RWPE1 (cell line): ENCODE measurements at regions not wholly inside any gene's neighbourhood (a gene's known extent, or its start where the extent isn't known, plus 50 kb on each side); places are given as distances from the start of the nearest gene placed in this dataset.

Experiments used
- CTCF ChIA-PET: fragments of 350-600 bp; sonication (Branson Sonifier 250); formaldehyde crosslinking; extraction: SDS; loops from one replicate; lab custom pipeline; 2021; lab: Yijun Ruan, JAX
- POLR2A ChIA-PET: fragments of 400-600 bp; formaldehyde crosslinking; extraction: SDS; loops from one replicate; lab custom pipeline; 2020; ENCODE audit warnings: antibody characterized with exemption; ENCODE audit not compliant: low non-redundant PET; lab: Yijun Ruan, JAX
- DNase-seq: peaks from one replicate; pipeline ENCODE4 v3.0.0; 2012; ENCODE audit warnings: low spot score
- H3K27ac ChIP-seq: fragments of 450-650 bp; 2 replicates; pipeline ENCODE4 v1.5.1; 2017
- CTCF ChIP-seq: fragments of 450-650 bp; conservative IDR thresholded peaks from 2 replicates; pipeline ENCODE4 v1.5.1; 2017; ENCODE audit warnings: low read depth, mild to moderate bottlenecking

- POLR2A ChIA-PET: no interaction called here
Observed at GRCh38 chr13:111906306-111906705, 160.6 kb upstream of the SOX1 start.

GRCh38 chr13:111906816-111907215 lies 160.1 kb upstream of the SOX1 start:
- DNase-seq: no peak
- ChIA-PET POLR2A (no interaction called here), CTCF (interaction anchor here (0.9 kb wide), 1 partner anchor 18 kb away, joined by 5 read pairs; no protein-coding TSS in a partner anchor)
- TF ChIP-seq CTCF: no peak
- H3K27ac ChIP-seq: no peak overlapping the region

More at GRCh38 chr13:111906306-111906705, 160.6 kb upstream of the SOX1 start:
- H3K27ac ChIP-seq: no peak overlapping the region
- CTCF ChIA-PET: interaction anchor here (0.9 kb wide), 1 partner anchor 17 kb away, joined by 5 read pairs; no protein-coding TSS in a partner anchor
- no peak for TF ChIP-seq CTCF
- DNase-seq: no peak

GRCh38 chr13:111907341-111907880 lies 159.5 kb upstream of the SOX1 start:
- DNase-seq: no peak
- no peak overlapping the region for H3K27ac ChIP-seq
- ChIA-PET CTCF (no interaction called here), POLR2A (no interaction called here)
- no peak for TF ChIP-seq CTCF

GRCh38 chr13:111908361-111908760 lies 158.6 kb upstream of the SOX1 start:
- CTCF ChIA-PET: no interaction called here
- TF ChIP-seq CTCF: no peak
- DNase-seq: no peak
- POLR2A ChIA-PET: no interaction called here
- no peak overlapping the region for H3K27ac ChIP-seq

GRCh38 chr13:111908981-111909380 lies 158.0 kb upstream of the SOX1 start:
- H3K27ac ChIP-seq: no peak overlapping the region
- no peak for DNase-seq
- TF ChIP-seq CTCF: no peak
- POLR2A ChIA-PET: no interaction called here
- CTCF ChIA-PET: no interaction called here

GRCh38 chr13:111909501-111909900 lies 157.4 kb upstream of the SOX1 start:
- no peak overlapping the region for H3K27ac ChIP-seq
- DNase-seq: no peak
- ChIA-PET CTCF (no interaction called here), POLR2A (no interaction called here)
- TF ChIP-seq CTCF: no peak
